ENCODE measurements at regions not wholly inside any gene's neighbourhood (a gene's known extent, or its start where the extent isn't known, plus 50 kb on each side); places are given as distances from the start of the nearest gene placed in this dataset.

DNA sequence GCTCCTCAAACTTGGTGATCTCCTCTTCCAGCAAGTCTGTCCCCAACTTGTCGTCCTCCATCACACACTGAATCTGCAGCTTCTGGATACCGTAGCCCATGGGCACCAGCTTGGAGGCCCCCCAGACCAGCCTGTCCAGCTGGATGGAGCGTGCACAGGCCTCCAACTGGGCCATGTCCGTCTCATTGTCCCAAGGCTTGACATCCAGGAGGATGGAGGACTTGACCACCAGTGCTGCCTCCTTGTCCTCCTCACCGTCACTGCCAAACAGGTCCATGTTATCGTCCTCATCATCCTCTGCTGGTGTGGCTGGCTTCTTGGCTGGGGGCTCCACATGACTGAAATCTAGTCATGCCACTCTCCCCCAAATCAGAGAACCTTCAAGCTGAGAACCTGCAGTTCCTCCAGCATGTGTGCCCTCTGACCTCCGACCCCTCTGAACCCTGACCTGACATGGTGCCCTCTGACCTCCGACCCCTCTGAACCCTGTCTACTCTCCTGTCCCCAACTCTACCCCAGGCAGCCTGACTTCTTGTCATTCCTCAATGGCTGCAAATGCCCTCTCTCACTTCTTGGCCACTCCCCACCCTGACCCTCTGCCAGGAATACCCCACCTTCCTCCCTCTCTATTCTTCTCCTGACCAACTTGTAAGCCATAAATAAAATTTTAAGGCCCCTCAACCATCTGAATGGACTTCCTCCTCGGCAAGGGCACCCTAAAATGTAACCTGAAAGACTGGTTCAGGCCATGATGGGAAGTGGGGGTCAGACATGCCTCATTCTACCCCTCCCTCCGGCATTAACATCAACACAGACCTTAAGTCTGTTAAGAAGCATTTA lies 275.7 kb upstream of the C1orf174 start:
- Histone ChIP-seq H3K27ac (no peak overlapping the region), H3K4me2 (ENCODE audit: low read length) (no peak overlapping the region), H3K9me3 (ENCODE audit: control insufficient read depth, low read length) (no peaks in the 10 kb centered on the region), H3K9ac (no peak overlapping the region), H3K4me1 (no peaks in the 10 kb centered on the region), H3K4me3 (ENCODE audit: low read depth, low read length) (no peak overlapping the region), H3K27me3 (ENCODE audit: control insufficient read depth, insufficient read depth, low read length) (no peaks in the 10 kb centered on the region), H3K36me3 (ENCODE audit: control insufficient read depth, insufficient read depth, low read length) (no peaks in the 10 kb centered on the region), H3K79me2 (no peaks in the 10 kb centered on the region), H2AFZ (no peak overlapping the region)
- no peak for TF ChIP-seq CTCF (IDR thresholded peaks at IDR 0.05)

GRCh38 chr1:4176841-4177240 lies 276.8 kb upstream of the C1orf174 start:
- no peaks in the 10 kb centered on the region for H3K9me3 ChIP-seq (ENCODE audit: control insufficient read depth, low read length)
- H2AFZ ChIP-seq: no peak overlapping the region
- H3K9ac ChIP-seq: no peak overlapping the region
- no peaks in the 10 kb centered on the region for H3K27me3 ChIP-seq (ENCODE audit: control insufficient read depth, insufficient read depth, low read length)
- no peak overlapping the region for H3K27ac ChIP-seq
- H3K36me3 ChIP-seq (ENCODE audit: control insufficient read depth, insufficient read depth, low read length): no peaks in the 10 kb centered on the region
- H3K4me1 ChIP-seq: no peaks in the 10 kb centered on the region
- H3K79me2 ChIP-seq: no peaks in the 10 kb centered on the region
- H3K4me3 ChIP-seq (ENCODE audit: low read depth, low read length): no peak overlapping the region
- no peak for TF ChIP-seq CTCF (IDR thresholded peaks at IDR 0.05)
- no peak overlapping the region for H3K4me2 ChIP-seq (ENCODE audit: low read length)

DNA sequence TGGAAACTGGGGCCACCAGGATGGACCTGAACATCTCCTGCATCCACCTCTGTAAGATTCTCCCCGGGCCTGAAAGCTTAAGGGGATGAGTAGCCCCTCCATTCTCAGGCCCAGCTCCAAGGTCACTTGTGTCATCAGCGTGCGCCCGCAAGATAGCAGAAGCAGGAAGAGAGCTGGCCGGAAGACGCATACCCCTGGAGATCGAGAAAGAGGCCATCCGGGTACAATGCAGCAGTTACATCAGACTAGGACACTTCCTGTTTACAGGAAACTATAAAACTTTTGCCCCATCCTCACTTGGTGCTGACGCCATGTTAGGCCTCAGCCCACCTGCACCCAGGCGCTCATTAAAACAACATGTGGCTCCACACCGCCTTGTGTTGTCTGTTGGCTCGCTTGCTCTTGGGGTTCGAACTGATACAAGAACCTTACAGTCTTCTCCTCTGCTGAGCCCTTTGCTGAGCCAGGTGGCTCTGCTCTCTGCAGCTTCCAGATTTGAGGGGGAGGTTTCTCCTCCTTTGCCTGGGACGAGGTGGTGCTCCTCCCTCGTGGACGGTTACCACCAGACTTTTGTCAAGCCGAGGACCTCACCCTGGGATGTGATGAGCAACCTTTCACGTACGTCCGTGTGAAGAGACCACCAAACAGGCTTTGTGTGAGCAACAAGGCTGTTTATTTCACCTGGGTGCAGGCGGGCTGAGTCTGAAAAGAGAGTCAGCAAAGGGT lies 277.5 kb upstream of the C1orf174 start:
- Histone ChIP-seq H3K79me2 (no peaks in the 10 kb centered on the region), H3K9ac (no peak overlapping the region), H3K27ac (no peak overlapping the region), H3K4me2 (ENCODE audit: low read length) (no peak overlapping the region), H3K36me3 (ENCODE audit: control insufficient read depth, insufficient read depth, low read length) (no peaks in the 10 kb centered on the region), H3K4me3 (ENCODE audit: low read depth, low read length) (no peak overlapping the region), H3K9me3 (ENCODE audit: control insufficient read depth, low read length) (no peaks in the 10 kb centered on the region), H3K27me3 (ENCODE audit: control insufficient read depth, insufficient read depth, low read length) (no peaks in the 10 kb centered on the region), H2AFZ (no peak overlapping the region), H3K4me1 (no peaks in the 10 kb centered on the region)
- no peak for TF ChIP-seq CTCF (IDR thresholded peaks at IDR 0.05)

DNA sequence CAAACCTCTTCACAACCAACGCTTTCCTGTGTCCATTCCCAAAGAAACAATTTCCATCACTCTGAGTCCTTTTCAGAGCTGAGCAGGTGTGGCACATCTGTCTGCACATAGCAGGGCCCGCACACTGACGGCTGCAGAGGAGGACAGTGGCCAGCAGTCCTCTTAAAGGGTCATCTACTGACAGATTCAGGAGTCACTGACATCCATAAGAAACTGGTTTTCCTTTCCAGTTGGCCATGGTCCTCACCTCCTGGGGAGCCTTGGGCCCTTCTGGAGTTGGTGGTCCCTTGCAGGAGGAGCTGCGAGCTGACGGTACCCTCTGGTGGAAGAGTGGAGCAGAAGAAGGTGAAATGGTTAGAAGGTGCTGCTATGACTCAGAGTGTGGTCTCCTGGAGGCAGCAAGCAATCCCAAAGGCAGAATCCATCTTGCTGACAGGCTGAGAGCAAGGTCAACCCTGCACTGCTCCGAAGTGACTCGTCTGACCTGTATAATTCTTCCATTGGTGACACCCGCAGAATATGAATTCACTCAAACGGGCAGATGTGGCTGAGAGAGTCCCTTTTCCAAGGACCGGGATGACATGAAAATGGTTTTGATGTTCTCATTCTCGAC lies 278.5 kb upstream of the C1orf174 start:
- Histone ChIP-seq H3K4me3 (ENCODE audit: low read depth, low read length) (no peak overlapping the region), H2AFZ (no peak overlapping the region), H3K9ac (no peak overlapping the region), H3K27me3 (ENCODE audit: control insufficient read depth, insufficient read depth, low read length) (no peaks in the 10 kb centered on the region), H3K9me3 (ENCODE audit: control insufficient read depth, low read length) (no peaks in the 10 kb centered on the region), H3K27ac (no peak overlapping the region), H3K4me1 (no peaks in the 10 kb centered on the region), H3K79me2 (no peaks in the 10 kb centered on the region), H3K4me2 (ENCODE audit: low read length) (no peak overlapping the region), H3K36me3 (ENCODE audit: control insufficient read depth, insufficient read depth, low read length) (no peaks in the 10 kb centered on the region)
- TF ChIP-seq CTCF (IDR thresholded peaks at IDR 0.05): no peak

Measured in parathyroid adenoma (tissue), 2 donors.